ENCODE measurements at regions not wholly inside any gene's neighbourhood (a gene's known extent, or its start where the extent isn't known, plus 50 kb on each side); places are given as distances from the start of the nearest gene placed in this dataset.

GRCh38 chr1:230005040-230005439 is 62.0 kb upstream of the GALNT2 start:
- CTCF ChIA-PET, result no interaction called here
- Mint-ChIP-seq H3K27ac (no peak overlapping the region), H3K9me3 (no peaks in the 10 kb centered on the region), H3K4me1 (no peaks in the 10 kb centered on the region), H3K27me3 (peaks cover 15% of the 10 kb centered on the region), H3K36me3 (ENCODE audit: low read depth) (no peaks in the 10 kb centered on the region), H3K4me3 (no peak overlapping the region)
- POLR2A ChIA-PET, result no interaction called here
- ATAC-seq (ENCODE audit: low read depth), result no peak
- no peak for DNase-seq
- TF ChIP-seq CTCF (IDR thresholded peaks at IDR 0.05), result no peak
- intact Hi-C loops (cut with micrococcal nuclease), result no loop called here

- no peak overlapping the region for H3K4me3 Mint-ChIP-seq
- ATAC-seq (ENCODE audit: low read depth) (no peak), DNase-seq (no peak)
- CTCF ChIA-PET, result no interaction called here
- no peak for TF ChIP-seq CTCF (IDR thresholded peaks at IDR 0.05)
- no peaks in the 10 kb centered on the region for H3K9me3 Mint-ChIP-seq
- H3K27me3 Mint-ChIP-seq, result peaks cover 11% of the 10 kb centered on the region
- no peaks in the 10 kb centered on the region for H3K36me3 Mint-ChIP-seq (ENCODE audit: low read depth)
- no peaks in the 10 kb centered on the region for H3K4me1 Mint-ChIP-seq
- H3K27ac Mint-ChIP-seq, result no peak overlapping the region
- intact Hi-C loops (cut with micrococcal nuclease), result no loop called here
- POLR2A ChIA-PET, result no interaction called here
Observed at GRCh38 chr1:230008721-230009120, 58.3 kb upstream of the GALNT2 start.

GRCh38 chr1:230009611-230010313 is 57.3 kb upstream of the GALNT2 start:
- Mint-ChIP-seq H3K36me3 (ENCODE audit: low read depth) (no peaks in the 10 kb centered on the region), H3K4me3 (no peak overlapping the region), H3K27me3 (peaks cover 11% of the 10 kb centered on the region), H3K9me3 (no peaks in the 10 kb centered on the region), H3K4me1 (no peaks in the 10 kb centered on the region), H3K27ac (no peak overlapping the region)
- intact Hi-C loops (cut with micrococcal nuclease), result no loop called here
- ChIA-PET POLR2A (no interaction called here), CTCF (no interaction called here)
- ATAC-seq (ENCODE audit: low read depth) (no peak), DNase-seq (no peak)
- TF ChIP-seq CTCF (IDR thresholded peaks at IDR 0.05), result no peak

- no peaks in the 10 kb centered on the region for H3K4me1 Mint-ChIP-seq
- no peak for DNase-seq
- H3K9me3 Mint-ChIP-seq, result no peaks in the 10 kb centered on the region
- ATAC-seq (ENCODE audit: low read depth), result no peak
- TF ChIP-seq CTCF (IDR thresholded peaks at IDR 0.05), result no peak
- CTCF ChIA-PET, result no interaction called here
- H3K4me3 Mint-ChIP-seq, result no peak overlapping the region
- intact Hi-C loops (cut with micrococcal nuclease), result no loop called here
- H3K27ac Mint-ChIP-seq, result no peak overlapping the region
- H3K27me3 Mint-ChIP-seq, result peaks cover 11% of the 10 kb centered on the region
- POLR2A ChIA-PET, result no interaction called here
- H3K36me3 Mint-ChIP-seq (ENCODE audit: low read depth), result no peaks in the 10 kb centered on the region
Observed at GRCh38 chr1:230010603-230011332, 56.3 kb upstream of the GALNT2 start.

GRCh38 chr1:230011333-230012092 is 55.5 kb upstream of the GALNT2 start:
- ATAC-seq (ENCODE audit: low read depth) (peak; percentile 52), DNase-seq (no peak)
- Mint-ChIP-seq H3K9me3 (no peaks in the 10 kb centered on the region), H3K4me1 (no peaks in the 10 kb centered on the region), H3K27me3 (peaks cover 9% of the 10 kb centered on the region), H3K36me3 (ENCODE audit: low read depth) (no peaks in the 10 kb centered on the region), H3K27ac (no peak overlapping the region), H3K4me3 (no peak overlapping the region)
- TF ChIP-seq CTCF (IDR thresholded peaks at IDR 0.05), result no peak
- ChIA-PET CTCF (no interaction called here), POLR2A (no interaction called here)
- intact Hi-C loops (cut with micrococcal nuclease), result no loop called here

Data from activated B cell treated with CpG ODN at 0.5 μM for 24 hours (primary cell).